IMR-90 (cell line): ENCODE measurements at regions not wholly inside any gene's neighbourhood (a gene's known extent, or its start where the extent isn't known, plus 50 kb on each side); places are given as distances from the start of the nearest gene placed in this dataset.

Source experiments
- ATAC-seq: fragments of 200-7000 bp; cut with Tn5 transposase; 2 replicates; pipeline ENCODE4 v1.9.1; 2020; ENCODE audit warnings: low read depth, mild to moderate bottlenecking, moderate library complexity
- BruUV-seq: library from RNA; stranded (reverse); fragments of 400-500 nt; replicated peaks from 2 replicates; lab custom pipeline; 2021; lab: Mats Ljungman, UMichigan
- CTCF ChIA-PET: fragments of 300-600 bp; formaldehyde crosslinking; extraction: SDS; loops from one replicate; lab custom pipeline; 2021; ENCODE audit warnings: antibody characterized with exemption; lab: Yijun Ruan, JAX
- POLR2A ChIA-PET: fragments of 300-600 bp; sonication (Branson Sonifier 250); formaldehyde crosslinking; loops from one replicate; lab custom pipeline; 2022; ENCODE audit warnings: antibody characterized with exemption; ENCODE audit not compliant: unreplicated experiment; lab: Charles Lee
- DNase-seq: peaks from one replicate; pipeline ENCODE4 v3.0.0; 2013
- H2AFZ ChIP-seq: replicated peaks from 2 replicates; pipeline ENCODE3; 2013; ENCODE audit warnings: low read length, mild to moderate bottlenecking; ENCODE audit not compliant: poor library complexity
- H2AK5ac ChIP-seq: 2 replicates; pipeline ENCODE4 v1.6.1; 2013; ENCODE audit warnings: low read depth, low read length, inconsistent platforms
- H2AK9ac ChIP-seq: replicated peaks from 2 replicates; pipeline ENCODE3; 2013; ENCODE audit warnings: mild to moderate bottlenecking, low read depth, low read length, moderate library complexity; ENCODE audit not compliant: poor library complexity
- H2BK120ac ChIP-seq: 2 replicates; pipeline ENCODE4 v1.6.1; 2013; ENCODE audit warnings: low read depth, low read length, inconsistent platforms
- H2BK15ac ChIP-seq: 3 replicates; pipeline ENCODE4 v1.6.1; 2013; ENCODE audit warnings: low read depth, low read length, inconsistent platforms
- H2BK20ac ChIP-seq: 2 replicates; pipeline ENCODE4 v1.6.1; 2013; ENCODE audit warnings: low read depth, mild to moderate bottlenecking, inconsistent platforms, low read length, moderate library complexity
- H2BK5ac ChIP-seq: 2 replicates; pipeline ENCODE4 v1.6.1; 2013; ENCODE audit warnings: mild to moderate bottlenecking, low read depth, low read length, inconsistent platforms; ENCODE audit not compliant: poor library complexity, severe bottlenecking
- H3K14ac ChIP-seq: replicated peaks from 2 replicates; pipeline ENCODE4 v1.6.1; 2013; ENCODE audit warnings: low read depth, low read length, inconsistent platforms
- H3K18ac ChIP-seq: 2 replicates; pipeline ENCODE4 v1.6.1; 2013; ENCODE audit warnings: low read depth, low read length, control low read depth
- H3K23ac ChIP-seq: 2 replicates; pipeline ENCODE4 v1.6.1; 2013; ENCODE audit warnings: low read depth, low read length, inconsistent platforms
- H3K27ac ChIP-seq: 2 replicates; pipeline ENCODE4 v1.5.1; 2013; ENCODE audit warnings: mild to moderate bottlenecking, control low read depth, low read length; ENCODE audit not compliant: insufficient read depth
- H3K27me3 ChIP-seq: 2 replicates; pipeline ENCODE4 v1.6.1; 2013; ENCODE audit warnings: low read length; ENCODE audit not compliant: control insufficient read depth, insufficient read depth
- H3K36me3 ChIP-seq: 2 replicates; pipeline ENCODE4 v1.6.1; 2013; ENCODE audit warnings: low read length, mixed read lengths; ENCODE audit not compliant: control insufficient read depth, insufficient read depth
- H3K4ac ChIP-seq: 2 replicates; pipeline ENCODE4 v1.6.1; 2013; ENCODE audit warnings: low read depth, low read length, inconsistent platforms
- H3K4me1 ChIP-seq: 2 replicates; pipeline ENCODE4 v1.6.1; 2013; ENCODE audit warnings: low read length, mixed read lengths; ENCODE audit not compliant: control insufficient read depth, insufficient read depth
- H3K4me2 ChIP-seq: 2 replicates; pipeline ENCODE4 v1.6.1; 2013; ENCODE audit warnings: low read depth, mild to moderate bottlenecking, control low read depth, low read length, moderate library complexity
- H3K4me3 ChIP-seq: 2 replicates; pipeline ENCODE4 v1.5.1; 2013; ENCODE audit warnings: low read depth, mild to moderate bottlenecking, control low read depth, low read length, moderate library complexity; ENCODE audit not compliant: insufficient read depth
- H3K56ac ChIP-seq: 2 replicates; pipeline ENCODE4 v1.6.1; 2013; ENCODE audit warnings: low read length, inconsistent platforms; ENCODE audit not compliant: insufficient read depth; ENCODE audit errors: extremely low read depth
- H3K79me1 ChIP-seq, 2 experiments: 2 replicates each; pipeline ENCODE4 v1.6.1; 2013; ENCODE audit warnings: low read length in 2 of 2, inconsistent platforms in 1 of 2, low read depth in 1 of 2
- H3K9ac ChIP-seq: 2 replicates; pipeline ENCODE4 v1.6.1; 2013; ENCODE audit warnings: low read depth, low read length, control low read depth
- H3K9me1 ChIP-seq: 2 replicates; pipeline ENCODE4 v1.6.1; 2013; ENCODE audit warnings: low read length, inconsistent platforms; ENCODE audit not compliant: insufficient read depth
- H3K9me3 ChIP-seq: 2 replicates; pipeline ENCODE4 v1.6.1; 2013; ENCODE audit warnings: low read length; ENCODE audit not compliant: control insufficient read depth, insufficient read depth
- H4K20me1 ChIP-seq: 2 replicates; pipeline ENCODE4 v1.6.1; 2013; ENCODE audit warnings: low read length, inconsistent platforms; ENCODE audit not compliant: insufficient read depth
- H4K5ac ChIP-seq: 2 replicates; pipeline ENCODE4 v1.6.1; 2013; ENCODE audit warnings: mild to moderate bottlenecking, low read depth, low read length, control low read depth
- H4K8ac ChIP-seq, 2 experiments: 2 replicates each; pipeline ENCODE4 v1.6.1; 2013; ENCODE audit warnings: low read depth in 2 of 2, low read length in 2 of 2, control low read depth in 1 of 2, inconsistent platforms in 1 of 2
- H4K91ac ChIP-seq: 2 replicates; pipeline ENCODE4 v1.6.1; 2013; ENCODE audit warnings: low read depth, low read length, inconsistent platforms; ENCODE audit not compliant: insufficient read depth
- BHLHE40 ChIP-seq: fragments of 150-350 bp; IDR thresholded peaks from 2 replicates; pipeline ENCODE4 v1.6.1; 2016; ENCODE audit warnings: mild to moderate bottlenecking, low read depth, low read length
- CEBPB ChIP-seq: IDR thresholded peaks from 2 replicates; pipeline ENCODE4 v1.6.1; 2012; ENCODE audit warnings: low read depth, low read length, improper control_type of control experiment
- CHD1 ChIP-seq: IDR thresholded peaks from 2 replicates; pipeline ENCODE4 v1.6.1; 2012; ENCODE audit warnings: low read depth, low read length, improper control_type of control experiment
- CTCF ChIP-seq: conservative IDR thresholded peaks from 2 replicates; pipeline ENCODE4 v1.5.1; 2012; ENCODE audit warnings: mild to moderate bottlenecking, low read depth, low read length, improper control_type of control experiment
- FOS ChIP-seq: fragments of 150-350 bp; IDR thresholded peaks from 2 replicates; pipeline ENCODE4 v1.6.1; 2016; ENCODE audit warnings: low read depth, low read length
- MAFK ChIP-seq: IDR thresholded peaks from 2 replicates; pipeline ENCODE4 v1.6.1; 2012; ENCODE audit warnings: low read depth, low read length, improper control_type of control experiment
- MAZ ChIP-seq: IDR thresholded peaks from 2 replicates; pipeline ENCODE4 v1.6.1; 2012; ENCODE audit warnings: low read depth, mild to moderate bottlenecking, low read length, improper control_type of control experiment, moderate library complexity, borderline replicate concordance
- MXI1 ChIP-seq: IDR thresholded peaks from 2 replicates; pipeline ENCODE4 v1.6.1; 2012; ENCODE audit warnings: low read depth, mild to moderate bottlenecking, low read length, moderate library complexity, borderline replicate concordance
- NFE2L2 ChIP-seq: fragments of 150-350 bp; IDR thresholded peaks from 2 replicates; pipeline ENCODE4 v1.6.1; 2016; ENCODE audit warnings: low read depth, mild to moderate bottlenecking, low read length
- POLR2A ChIP-seq: IDR thresholded peaks from 2 replicates; pipeline ENCODE4 v1.6.1; 2012; ENCODE audit warnings: mild to moderate bottlenecking, low read depth, low read length
- RAD21 ChIP-seq: IDR thresholded peaks from 2 replicates; pipeline ENCODE4 v1.6.1; 2012; ENCODE audit warnings: low read length, improper control_type of control experiment
- RCOR1 ChIP-seq: IDR thresholded peaks from 2 replicates; pipeline ENCODE4 v1.6.1; 2012; ENCODE audit warnings: mild to moderate bottlenecking, low read length, improper control_type of control experiment; ENCODE audit not compliant: insufficient replicate concordance
- RFX5 ChIP-seq: IDR thresholded peaks from 2 replicates; pipeline ENCODE4 v1.8.0; 2012; ENCODE audit warnings: low read depth, mild to moderate bottlenecking, low read length, moderate library complexity
- SMC3 ChIP-seq: fragments of 150-350 bp; IDR thresholded peaks from 2 replicates; pipeline ENCODE4 v1.6.1; 2016; ENCODE audit warnings: low read depth, mild to moderate bottlenecking, antibody characterized with exemption, low read length, moderate library complexity
- USF2 ChIP-seq: fragments of 150-350 bp; IDR thresholded peaks from 2 replicates; pipeline ENCODE4 v1.6.1; 2017; ENCODE audit warnings: mild to moderate bottlenecking, antibody characterized with exemption, low read length, low read depth
- WGBS, 2 experiments: methylation state at CpG; one replicate each; pipeline versions ENCODE4 v1.1.5 to v1.1.7; 2013; ENCODE audit warnings: missing lambda C conversion rate in 2 of 2; ENCODE audit not compliant: insufficient read length in 1 of 2; ENCODE audit errors: extremely low coverage in 2 of 2; 5-methylcytosine and 5-hydroxymethylcytosine counted together
- dilution Hi-C: fragments of 300-500 bp; cut with HindIII; formaldehyde crosslinking; loops from one replicate; pipeline ENCODE4 v1.14.3; 2018; ENCODE audit warnings: low sequenced_read_pairs; ENCODE audit not compliant: unreplicated experiment
- in situ Hi-C: fragments of 300-500 bp; cut with MboI; formaldehyde crosslinking; loops from 3 replicates; pipeline ENCODE4 v1.14.3; 2019; ENCODE audit warnings: low sequenced_read_pairs, inconsistent platforms, mixed read lengths
- intact Hi-C: fragments of 100-400 bp; cut with micrococcal nuclease; formaldehyde crosslinking; loops from 2 replicates; pipeline ENCODE4 v1.10.0; 2022
- TF ChIP-seq, protein P1 (sequence below): fragments of 150-350 bp; IDR thresholded peaks from 2 replicates; pipeline ENCODE4 v1.6.1; 2016; ENCODE audit warnings: low read depth, mild to moderate bottlenecking, low read length, moderate library complexity, borderline replicate concordance

DNA sequence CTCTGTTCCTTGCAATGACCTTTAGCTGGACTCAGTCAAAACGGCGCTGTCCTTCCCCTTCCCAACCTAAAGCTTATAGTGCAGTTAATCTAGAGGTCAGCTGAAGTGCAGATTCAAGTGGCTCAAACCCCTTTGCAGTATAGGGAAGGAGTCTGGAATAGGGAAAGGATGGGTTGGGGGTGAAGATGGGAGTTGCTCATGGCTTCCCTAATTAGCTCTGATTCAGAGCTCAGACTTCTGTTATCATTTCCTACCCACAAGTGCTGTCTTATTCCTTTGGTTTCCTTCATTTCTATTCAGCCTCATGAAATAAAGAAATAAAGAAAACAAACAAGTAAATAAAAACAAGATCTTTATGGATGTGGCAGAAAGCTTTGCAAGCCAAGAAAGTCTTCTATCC is 264.0 kb upstream of the HMGA2 start:
- Histone ChIP-seq H4K20me1 (no peaks in the 10 kb centered on the region), H2BK5ac (peak overlapping the region; percentile 11), H2BK120ac (peak overlapping the region; percentile 91), H4K5ac (peak overlapping the region; percentile 69), H3K79me1 (peaks cover 0 to 35% of the 10 kb centered on the region in 2 experiments; a peak in 2 of 4 replicates), H3K23ac (peak overlapping the region; percentile 30; the same call in 1 of the 2 replicates), H2AFZ (no peak overlapping the region), H3K4me1 (peaks cover 29% of the 10 kb centered on the region), H2BK20ac (peak overlapping the region; percentile 86), H4K91ac (peak overlapping the region; percentile 47), H3K36me3 (no peaks in the 10 kb centered on the region), H2BK15ac (peak overlapping the region; percentile 91), H3K9me3 (no peaks in the 10 kb centered on the region), H3K18ac (peak overlapping the region; percentile 76), H3K14ac (peak overlapping the region; percentile 31), H3K4ac (peak overlapping the region; percentile 80), H3K27ac (no peak overlapping the region), H3K4me3 (no peak overlapping the region), H4K8ac (peak overlapping the region; percentile 2 to 41; a peak in 3 of 4 replicates), H2AK5ac (peak overlapping the region; percentile 93), H3K56ac (no peak overlapping the region), H3K9me1 (peaks cover 10% of the 10 kb centered on the region), H3K27me3 (no peaks in the 10 kb centered on the region), H3K9ac (no peak overlapping the region), H2AK9ac (no peak overlapping the region), H3K4me2 (no peak overlapping the region)
- peak; percentile 32 for DNase-seq
- CTCF ChIA-PET, result no interaction called here
- BruUV-seq, result no TSS peak
- TF ChIP-seq RCOR1 (no peak), MAZ (no peak), RAD21 (no peak), SMC3 (no peak), CEBPB (no peak), POLR2A (no peak), BHLHE40 (no peak), MAFK (no peak), CHD1 (no peak), NFE2L2 (no peak), MXI1 (no peak), RFX5 (no peak), FOS (no peak), USF2 (no peak), CTCF (no peak)
- TF ChIP-seq, protein P1, sequence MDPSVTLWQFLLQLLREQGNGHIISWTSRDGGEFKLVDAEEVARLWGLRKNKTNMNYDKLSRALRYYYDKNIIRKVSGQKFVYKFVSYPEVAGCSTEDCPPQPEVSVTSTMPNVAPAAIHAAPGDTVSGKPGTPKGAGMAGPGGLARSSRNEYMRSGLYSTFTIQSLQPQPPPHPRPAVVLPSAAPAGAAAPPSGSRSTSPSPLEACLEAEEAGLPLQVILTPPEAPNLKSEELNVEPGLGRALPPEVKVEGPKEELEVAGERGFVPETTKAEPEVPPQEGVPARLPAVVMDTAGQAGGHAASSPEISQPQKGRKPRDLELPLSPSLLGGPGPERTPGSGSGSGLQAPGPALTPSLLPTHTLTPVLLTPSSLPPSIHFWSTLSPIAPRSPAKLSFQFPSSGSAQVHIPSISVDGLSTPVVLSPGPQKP, result no peak
- intact Hi-C loops (loop anchor here (5.0 kb wide), 1 partner anchor 477 kb away; no protein-coding TSS in a partner anchor), dilution Hi-C loops (no loop called here), in situ Hi-C loops (no loop called here)
- WGBS, 2 experiments, result no CpG with 5 or more reads among the region's 2 CpGs
- POLR2A ChIA-PET, result interaction anchor here (0.6 kb wide), 1 partner anchor 48 kb away, joined by 3 read pairs; no protein-coding TSS in a partner anchor
- no peak for ATAC-seq
